IMR-90 (cell line): ENCODE measurements at regions not wholly inside any gene's neighbourhood (a gene's known extent, or its start where the extent isn't known, plus 50 kb on each side); places are given as distances from the start of the nearest gene placed in this dataset.

Source experiments
- ATAC-seq: fragments of 200-7000 bp; cut with Tn5 transposase; 2 replicates; pipeline ENCODE4 v1.9.1; 2020; ENCODE audit warnings: low read depth, mild to moderate bottlenecking, moderate library complexity
- BruUV-seq: library from RNA; stranded (reverse); fragments of 400-500 nt; replicated peaks from 2 replicates; lab custom pipeline; 2021; lab: Mats Ljungman, UMichigan
- CTCF ChIA-PET: fragments of 300-600 bp; formaldehyde crosslinking; extraction: SDS; loops from one replicate; lab custom pipeline; 2021; ENCODE audit warnings: antibody characterized with exemption; lab: Yijun Ruan, JAX
- POLR2A ChIA-PET: fragments of 300-600 bp; sonication (Branson Sonifier 250); formaldehyde crosslinking; loops from one replicate; lab custom pipeline; 2022; ENCODE audit warnings: antibody characterized with exemption; ENCODE audit not compliant: unreplicated experiment; lab: Charles Lee
- DNase-seq: peaks from one replicate; pipeline ENCODE4 v3.0.0; 2013
- H2AFZ ChIP-seq: replicated peaks from 2 replicates; pipeline ENCODE3; 2013; ENCODE audit warnings: low read length, mild to moderate bottlenecking; ENCODE audit not compliant: poor library complexity
- H2AK5ac ChIP-seq: 2 replicates; pipeline ENCODE4 v1.6.1; 2013; ENCODE audit warnings: low read depth, low read length, inconsistent platforms
- H2AK9ac ChIP-seq: replicated peaks from 2 replicates; pipeline ENCODE3; 2013; ENCODE audit warnings: mild to moderate bottlenecking, low read depth, low read length, moderate library complexity; ENCODE audit not compliant: poor library complexity
- H2BK120ac ChIP-seq: 2 replicates; pipeline ENCODE4 v1.6.1; 2013; ENCODE audit warnings: low read depth, low read length, inconsistent platforms
- H2BK15ac ChIP-seq: 3 replicates; pipeline ENCODE4 v1.6.1; 2013; ENCODE audit warnings: low read depth, low read length, inconsistent platforms
- H2BK20ac ChIP-seq: 2 replicates; pipeline ENCODE4 v1.6.1; 2013; ENCODE audit warnings: low read depth, mild to moderate bottlenecking, inconsistent platforms, low read length, moderate library complexity
- H2BK5ac ChIP-seq: 2 replicates; pipeline ENCODE4 v1.6.1; 2013; ENCODE audit warnings: mild to moderate bottlenecking, low read depth, low read length, inconsistent platforms; ENCODE audit not compliant: poor library complexity, severe bottlenecking
- H3K14ac ChIP-seq: replicated peaks from 2 replicates; pipeline ENCODE4 v1.6.1; 2013; ENCODE audit warnings: low read depth, low read length, inconsistent platforms
- H3K18ac ChIP-seq: 2 replicates; pipeline ENCODE4 v1.6.1; 2013; ENCODE audit warnings: low read depth, low read length, control low read depth
- H3K23ac ChIP-seq: 2 replicates; pipeline ENCODE4 v1.6.1; 2013; ENCODE audit warnings: low read depth, low read length, inconsistent platforms
- H3K27ac ChIP-seq: 2 replicates; pipeline ENCODE4 v1.5.1; 2013; ENCODE audit warnings: mild to moderate bottlenecking, control low read depth, low read length; ENCODE audit not compliant: insufficient read depth
- H3K27me3 ChIP-seq: 2 replicates; pipeline ENCODE4 v1.6.1; 2013; ENCODE audit warnings: low read length; ENCODE audit not compliant: control insufficient read depth, insufficient read depth
- H3K36me3 ChIP-seq: 2 replicates; pipeline ENCODE4 v1.6.1; 2013; ENCODE audit warnings: low read length, mixed read lengths; ENCODE audit not compliant: control insufficient read depth, insufficient read depth
- H3K4ac ChIP-seq: 2 replicates; pipeline ENCODE4 v1.6.1; 2013; ENCODE audit warnings: low read depth, low read length, inconsistent platforms
- H3K4me1 ChIP-seq: 2 replicates; pipeline ENCODE4 v1.6.1; 2013; ENCODE audit warnings: low read length, mixed read lengths; ENCODE audit not compliant: control insufficient read depth, insufficient read depth
- H3K4me2 ChIP-seq: 2 replicates; pipeline ENCODE4 v1.6.1; 2013; ENCODE audit warnings: low read depth, mild to moderate bottlenecking, control low read depth, low read length, moderate library complexity
- H3K4me3 ChIP-seq: 2 replicates; pipeline ENCODE4 v1.5.1; 2013; ENCODE audit warnings: low read depth, mild to moderate bottlenecking, control low read depth, low read length, moderate library complexity; ENCODE audit not compliant: insufficient read depth
- H3K56ac ChIP-seq: 2 replicates; pipeline ENCODE4 v1.6.1; 2013; ENCODE audit warnings: low read length, inconsistent platforms; ENCODE audit not compliant: insufficient read depth; ENCODE audit errors: extremely low read depth
- H3K79me1 ChIP-seq, 2 experiments: 2 replicates each; pipeline ENCODE4 v1.6.1; 2013; ENCODE audit warnings: low read length in 2 of 2, inconsistent platforms in 1 of 2, low read depth in 1 of 2
- H3K9ac ChIP-seq: 2 replicates; pipeline ENCODE4 v1.6.1; 2013; ENCODE audit warnings: low read depth, low read length, control low read depth
- H3K9me1 ChIP-seq: 2 replicates; pipeline ENCODE4 v1.6.1; 2013; ENCODE audit warnings: low read length, inconsistent platforms; ENCODE audit not compliant: insufficient read depth
- H3K9me3 ChIP-seq: 2 replicates; pipeline ENCODE4 v1.6.1; 2013; ENCODE audit warnings: low read length; ENCODE audit not compliant: control insufficient read depth, insufficient read depth
- H4K20me1 ChIP-seq: 2 replicates; pipeline ENCODE4 v1.6.1; 2013; ENCODE audit warnings: low read length, inconsistent platforms; ENCODE audit not compliant: insufficient read depth
- H4K5ac ChIP-seq: 2 replicates; pipeline ENCODE4 v1.6.1; 2013; ENCODE audit warnings: mild to moderate bottlenecking, low read depth, low read length, control low read depth
- H4K8ac ChIP-seq, 2 experiments: 2 replicates each; pipeline ENCODE4 v1.6.1; 2013; ENCODE audit warnings: low read depth in 2 of 2, low read length in 2 of 2, control low read depth in 1 of 2, inconsistent platforms in 1 of 2
- H4K91ac ChIP-seq: 2 replicates; pipeline ENCODE4 v1.6.1; 2013; ENCODE audit warnings: low read depth, low read length, inconsistent platforms; ENCODE audit not compliant: insufficient read depth
- FOS ChIP-seq: fragments of 150-350 bp; IDR thresholded peaks from 2 replicates; pipeline ENCODE4 v1.6.1; 2016; ENCODE audit warnings: low read depth, low read length
- MAFK ChIP-seq: IDR thresholded peaks from 2 replicates; pipeline ENCODE4 v1.6.1; 2012; ENCODE audit warnings: low read depth, low read length, improper control_type of control experiment
- MAZ ChIP-seq: IDR thresholded peaks from 2 replicates; pipeline ENCODE4 v1.6.1; 2012; ENCODE audit warnings: low read depth, mild to moderate bottlenecking, low read length, improper control_type of control experiment, moderate library complexity, borderline replicate concordance
- NFE2L2 ChIP-seq: fragments of 150-350 bp; IDR thresholded peaks from 2 replicates; pipeline ENCODE4 v1.6.1; 2016; ENCODE audit warnings: low read depth, mild to moderate bottlenecking, low read length
- POLR2A ChIP-seq: IDR thresholded peaks from 2 replicates; pipeline ENCODE4 v1.6.1; 2012; ENCODE audit warnings: mild to moderate bottlenecking, low read depth, low read length
- RCOR1 ChIP-seq: IDR thresholded peaks from 2 replicates; pipeline ENCODE4 v1.6.1; 2012; ENCODE audit warnings: mild to moderate bottlenecking, low read length, improper control_type of control experiment; ENCODE audit not compliant: insufficient replicate concordance
- WGBS, 2 experiments: methylation state at CpG; one replicate each; pipeline versions ENCODE4 v1.1.5 to v1.1.7; 2013; ENCODE audit warnings: missing lambda C conversion rate in 2 of 2; ENCODE audit not compliant: insufficient read length in 1 of 2; ENCODE audit errors: extremely low coverage in 2 of 2; 5-methylcytosine and 5-hydroxymethylcytosine counted together
- dilution Hi-C: fragments of 300-500 bp; cut with HindIII; formaldehyde crosslinking; loops from one replicate; pipeline ENCODE4 v1.14.3; 2018; ENCODE audit warnings: low sequenced_read_pairs; ENCODE audit not compliant: unreplicated experiment
- in situ Hi-C: fragments of 300-500 bp; cut with MboI; formaldehyde crosslinking; loops from 3 replicates; pipeline ENCODE4 v1.14.3; 2019; ENCODE audit warnings: low sequenced_read_pairs, inconsistent platforms, mixed read lengths
- intact Hi-C: fragments of 100-400 bp; cut with micrococcal nuclease; formaldehyde crosslinking; loops from 2 replicates; pipeline ENCODE4 v1.10.0; 2022
- TF ChIP-seq, protein P1 (sequence below): fragments of 150-350 bp; IDR thresholded peaks from 2 replicates; pipeline ENCODE4 v1.6.1; 2016; ENCODE audit warnings: low read depth, mild to moderate bottlenecking, low read length, moderate library complexity, borderline replicate concordance
- TF ChIP-seq, protein P2 (sequence below): fragments of 150-350 bp; IDR thresholded peaks from 2 replicates; pipeline ENCODE4 v1.6.1; 2017; ENCODE audit warnings: mild to moderate bottlenecking, antibody characterized with exemption, low read length, low read depth

DNA sequence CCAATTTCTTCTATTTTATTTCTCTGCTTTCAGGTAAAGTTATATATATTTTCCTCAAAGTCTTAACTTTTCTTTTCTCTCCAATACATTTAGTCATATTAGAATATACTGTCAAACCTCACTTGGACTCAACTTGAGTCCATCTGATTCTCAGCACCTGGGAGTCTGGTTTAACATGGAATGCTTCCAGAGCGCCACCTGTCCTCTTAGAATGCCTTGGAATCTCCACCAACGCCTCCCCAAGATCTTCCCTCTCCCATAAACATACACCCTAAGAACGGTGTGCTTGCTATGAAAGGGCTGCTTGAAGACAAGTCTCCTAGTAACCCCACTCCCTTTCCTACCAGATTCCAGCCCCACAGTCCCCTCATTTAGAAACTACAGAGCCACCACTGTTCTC is 229.1 kb upstream of the MKLN1 start:
- Histone ChIP-seq H3K27ac (no peak overlapping the region), H3K56ac (no peak overlapping the region), H4K20me1 (peaks cover 74% of the 10 kb centered on the region), H3K9ac (no peak overlapping the region), H3K4me1 (no peaks in the 10 kb centered on the region; the same call in 1 of the 2 replicates), H4K91ac (no peak overlapping the region), H2BK120ac (no peak overlapping the region), H2AK9ac (no peak overlapping the region), H2BK5ac (no peak overlapping the region), H4K5ac (no peak overlapping the region), H3K9me3 (no peaks in the 10 kb centered on the region), H2AFZ (no peak overlapping the region), H2BK15ac (no peak overlapping the region), H3K79me1 (peaks cover 46 to 77% of the 10 kb centered on the region in 2 experiments), H4K8ac (no peak overlapping the region), H3K23ac (no peak overlapping the region), H3K36me3 (peaks cover 11% of the 10 kb centered on the region), H2BK20ac (no peak overlapping the region), H3K14ac (no peak overlapping the region), H3K4me3 (no peak overlapping the region), H3K9me1 (0 out of 2 replicates have a peak, but pooled peaks cover 6% of the 10 kb centered on the region), H3K4me2 (no peak overlapping the region), H2AK5ac (no peak overlapping the region), H3K4ac (no peak overlapping the region), H3K27me3 (no peaks in the 10 kb centered on the region), H3K18ac (no peak overlapping the region)
- no CpG with 5 or more reads among the region's 3 CpGs for WGBS, 2 experiments
- TF ChIP-seq, protein P1, sequence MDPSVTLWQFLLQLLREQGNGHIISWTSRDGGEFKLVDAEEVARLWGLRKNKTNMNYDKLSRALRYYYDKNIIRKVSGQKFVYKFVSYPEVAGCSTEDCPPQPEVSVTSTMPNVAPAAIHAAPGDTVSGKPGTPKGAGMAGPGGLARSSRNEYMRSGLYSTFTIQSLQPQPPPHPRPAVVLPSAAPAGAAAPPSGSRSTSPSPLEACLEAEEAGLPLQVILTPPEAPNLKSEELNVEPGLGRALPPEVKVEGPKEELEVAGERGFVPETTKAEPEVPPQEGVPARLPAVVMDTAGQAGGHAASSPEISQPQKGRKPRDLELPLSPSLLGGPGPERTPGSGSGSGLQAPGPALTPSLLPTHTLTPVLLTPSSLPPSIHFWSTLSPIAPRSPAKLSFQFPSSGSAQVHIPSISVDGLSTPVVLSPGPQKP: no peak
- TF ChIP-seq, protein P2, sequence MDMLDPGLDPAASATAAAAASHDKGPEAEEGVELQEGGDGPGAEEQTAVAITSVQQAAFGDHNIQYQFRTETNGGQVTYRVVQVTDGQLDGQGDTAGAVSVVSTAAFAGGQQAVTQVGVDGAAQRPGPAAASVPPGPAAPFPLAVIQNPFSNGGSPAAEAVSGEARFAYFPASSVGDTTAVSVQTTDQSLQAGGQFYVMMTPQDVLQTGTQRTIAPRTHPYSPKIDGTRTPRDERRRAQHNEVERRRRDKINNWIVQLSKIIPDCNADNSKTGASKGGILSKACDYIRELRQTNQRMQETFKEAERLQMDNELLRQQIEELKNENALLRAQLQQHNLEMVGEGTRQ: no peak
- TF ChIP-seq MAZ: no peak
- TF ChIP-seq FOS: no peak
- TF ChIP-seq RCOR1: no peak
- no peak for TF ChIP-seq NFE2L2
- no peak for TF ChIP-seq POLR2A
- no peak for TF ChIP-seq MAFK
- dilution Hi-C loops (no loop called here), in situ Hi-C loops (no loop called here), intact Hi-C loops (no loop called here)
- DNase-seq: no peak
- ChIA-PET CTCF (no interaction called here), POLR2A (interaction anchor here (0.7 kb wide), 1 partner anchor 435 kb away, joined by 3 read pairs; no protein-coding TSS in a partner anchor)
- no TSS peak for BruUV-seq
- no peak for ATAC-seq
